Stimulated activated CD4-positive, alpha-beta T cell treated with anti-CD3 and anti-CD28 coated beads, Interleukin-1b, Interleukin-23, amount 100 ng/mL, for 4 hours (primary cell): ENCODE measurements at regions not wholly inside any gene's neighbourhood (a gene's known extent, or its start where the extent isn't known, plus 50 kb on each side); places are given as distances from the start of the nearest gene placed in this dataset.

Source experiments
- DNase-seq, 2 donors: peaks; one replicate each; pipeline ENCODE4 v3.0.0-alpha.2; 2020; ENCODE audit warnings: low read depth in 2 of 2

DNA sequence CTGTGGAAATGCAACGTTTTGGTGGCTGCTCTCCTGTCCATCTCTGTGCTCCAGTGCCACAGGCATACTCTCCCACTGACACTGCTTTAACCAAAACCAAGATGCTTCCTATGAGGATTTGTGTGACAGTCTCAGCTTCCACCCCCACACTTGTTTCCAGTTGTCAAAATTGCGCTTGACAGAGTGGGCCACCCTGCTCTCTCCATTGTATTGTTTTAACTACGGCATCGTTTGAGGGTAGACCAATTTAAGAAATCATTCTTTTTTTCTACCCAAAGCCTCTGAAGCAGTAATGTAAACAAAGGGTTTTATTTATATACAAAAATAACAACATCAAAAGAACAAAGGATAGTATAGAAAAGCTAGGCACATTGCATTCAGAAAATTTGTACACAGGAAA lies 178.0 kb downstream of the INHBA start:
- no peak for DNase-seq

DNA sequence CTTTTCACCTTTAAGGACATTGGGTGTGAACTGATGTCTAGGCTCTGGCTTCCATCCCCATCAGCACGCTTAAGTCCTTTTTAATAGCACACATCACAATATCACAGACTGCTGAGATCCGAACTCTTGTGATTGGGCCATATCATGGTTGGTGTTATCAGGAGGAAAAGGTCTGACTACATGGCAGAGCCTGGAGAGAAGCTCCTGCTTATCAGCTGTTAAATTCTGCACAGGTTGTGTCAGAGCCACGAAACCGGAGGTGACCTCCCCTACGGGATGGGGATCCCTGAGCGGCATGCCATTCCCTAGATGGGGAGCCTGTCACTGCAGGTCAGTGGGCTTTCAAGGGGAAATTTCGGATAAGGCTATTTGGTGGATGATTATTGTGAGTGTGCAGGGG lies 182.4 kb downstream of the INHBA start:
- DNase-seq = no peak

DNA sequence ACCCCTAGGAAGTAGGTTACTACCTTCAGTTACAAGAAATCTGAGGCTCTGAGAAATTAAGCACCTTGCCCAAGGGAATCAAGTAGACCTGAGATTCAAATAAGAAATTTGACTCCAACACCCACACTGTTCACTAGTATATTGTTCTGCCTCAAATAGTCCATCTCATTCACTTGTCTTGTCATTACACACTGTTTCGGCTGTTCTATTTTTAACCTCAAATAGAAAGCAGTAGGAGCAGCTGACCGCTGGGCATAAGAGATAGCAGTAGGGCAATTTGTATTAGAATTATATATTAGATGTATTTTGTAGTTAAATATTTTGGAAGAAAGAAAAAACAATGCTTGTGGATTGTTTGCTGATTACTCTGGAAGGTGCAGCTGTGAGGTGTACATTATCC lies 185.1 kb downstream of the INHBA start:
- DNase-seq = no peak

DNA sequence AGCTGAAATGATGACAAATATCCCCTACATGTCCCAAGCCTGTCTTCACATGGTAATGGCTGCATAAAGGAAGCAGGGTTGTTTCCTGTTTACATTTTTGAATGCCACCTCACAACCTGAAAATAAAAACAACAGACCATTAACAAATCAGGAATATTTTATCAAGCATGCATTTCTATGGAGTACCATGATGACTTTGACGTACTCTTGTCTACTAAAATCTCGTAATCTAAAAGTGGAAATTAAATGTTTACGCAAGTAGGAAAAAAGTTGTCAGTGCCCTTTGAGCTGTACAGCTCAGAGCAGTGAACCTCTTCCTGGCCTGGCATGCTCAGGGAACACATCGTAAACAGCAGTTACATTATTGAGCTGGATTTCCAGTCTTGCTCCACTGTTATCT lies 194.1 kb downstream of the INHBA start:
- no peak for DNase-seq

DNA sequence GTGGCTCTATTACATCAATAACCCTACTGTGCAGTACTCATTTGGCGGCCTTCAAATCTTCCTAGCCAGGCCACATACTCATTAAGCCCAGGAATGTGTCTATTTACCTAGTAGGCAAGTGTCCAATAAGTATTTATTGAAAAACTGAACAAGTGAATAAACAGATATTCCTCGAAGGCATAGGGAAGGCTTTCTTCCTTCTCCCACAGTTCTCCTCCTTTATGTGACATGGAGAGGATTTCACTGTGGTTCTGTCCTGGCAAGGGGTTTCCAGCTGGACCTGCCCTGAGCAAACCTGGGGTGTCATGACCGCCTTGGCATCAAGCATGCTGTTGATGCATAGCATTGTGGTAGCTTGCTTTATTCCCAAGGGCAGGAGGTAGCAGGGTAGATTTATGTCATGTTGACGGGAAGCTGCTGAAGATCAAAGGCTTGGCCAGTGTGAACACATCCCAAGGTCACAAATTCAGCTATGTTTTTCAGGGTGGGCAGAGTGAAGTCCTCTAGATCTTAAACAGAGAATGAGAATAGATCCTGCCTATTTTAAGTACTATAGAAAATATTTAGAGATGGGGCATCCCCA lies 195.1 kb downstream of the INHBA start:
- DNase-seq = no peak

DNA sequence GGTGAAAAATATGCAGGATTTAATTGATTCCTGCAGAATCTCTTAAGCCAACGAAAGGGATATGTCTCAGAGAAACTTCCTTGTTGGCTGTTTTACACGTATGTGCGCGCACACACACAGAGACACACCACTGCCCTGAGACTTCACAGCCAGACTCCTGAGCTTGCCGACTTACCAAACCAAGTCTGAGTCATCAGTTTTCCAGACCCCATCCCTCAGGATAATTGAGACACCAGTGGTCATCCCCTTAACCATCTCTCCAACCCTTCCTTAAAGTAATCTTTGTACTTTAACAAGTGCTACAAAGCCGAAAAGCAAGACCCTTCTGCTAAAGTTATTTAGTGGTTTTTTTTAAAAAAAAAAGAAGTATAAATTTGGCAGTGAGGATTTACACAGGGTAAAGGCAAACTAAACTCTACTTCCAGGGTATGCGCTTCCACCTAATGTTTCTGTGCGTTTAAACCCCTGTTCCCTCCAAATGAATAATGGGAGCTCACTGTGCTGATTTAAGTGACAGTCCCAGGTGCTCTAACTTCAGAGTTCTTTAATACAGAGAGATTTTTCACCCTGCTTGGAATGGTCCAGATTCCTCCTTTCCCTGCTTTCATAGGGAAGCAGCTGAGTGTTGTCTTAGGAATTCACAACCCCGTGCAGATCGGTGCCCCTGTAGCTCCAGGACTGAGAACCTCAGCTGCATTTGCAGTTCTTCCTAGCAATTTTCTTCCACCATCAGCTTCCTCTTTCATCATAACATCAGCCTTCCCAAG lies 198.5 kb downstream of the INHBA start:
- no peak for DNase-seq

DNA sequence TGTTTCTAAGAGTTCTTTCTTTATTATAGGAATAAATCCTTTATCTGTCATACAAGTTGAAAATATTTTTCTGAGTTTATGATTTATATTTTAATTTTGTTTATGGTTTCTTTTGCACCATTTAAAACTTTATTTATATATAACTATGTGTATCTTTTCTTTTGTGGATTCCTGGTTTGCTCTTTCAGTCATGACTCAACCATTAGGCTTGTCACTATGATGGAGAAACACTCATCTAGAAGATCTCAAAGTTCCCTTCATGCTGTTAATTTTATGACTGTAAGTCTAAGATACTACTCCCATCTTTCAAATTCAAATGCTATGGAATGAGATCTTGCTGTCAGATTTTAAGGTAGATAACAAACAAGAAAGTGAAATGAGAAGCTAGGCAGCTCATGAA lies 199.5 kb downstream of the INHBA start:
- no peak for DNase-seq

DNA sequence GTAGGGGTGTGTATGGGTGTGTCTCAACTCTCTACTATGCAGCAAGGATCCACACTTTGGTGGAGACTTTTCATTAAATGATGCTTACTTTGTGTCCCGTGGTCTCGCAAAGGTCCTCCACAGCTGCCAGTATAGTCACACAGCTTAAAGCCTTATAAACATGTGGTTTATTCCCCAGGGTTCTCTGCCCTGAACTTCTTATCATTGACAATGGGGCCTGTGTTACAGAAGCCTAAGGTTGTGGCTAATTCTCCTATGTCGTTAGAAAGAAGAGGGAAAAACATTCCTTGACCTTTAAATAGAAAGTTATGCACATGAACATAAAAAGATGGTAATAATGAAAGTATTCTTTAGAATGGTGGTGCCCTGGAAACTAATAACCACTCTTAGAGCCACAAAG lies 201.4 kb downstream of the INHBA start:
- no peak for DNase-seq

DNA sequence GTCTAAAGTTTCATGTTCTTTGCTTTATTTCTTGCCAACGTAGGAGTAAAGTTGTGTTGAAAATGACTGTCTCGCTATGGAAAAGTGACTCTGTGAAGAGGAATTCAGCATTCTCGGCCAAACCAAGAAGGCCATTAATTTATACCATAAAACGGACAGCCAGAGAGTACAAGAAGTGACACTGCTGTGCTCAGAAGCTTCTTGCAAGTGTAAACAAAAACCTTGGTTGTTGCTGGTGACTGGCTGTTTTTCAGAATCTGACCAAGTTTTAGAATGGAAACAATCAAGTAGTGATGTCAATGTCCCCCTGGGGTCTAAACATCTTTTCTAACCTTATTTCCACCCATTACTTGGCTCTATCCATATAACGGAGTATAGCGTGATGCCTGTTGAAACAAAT lies 201.9 kb downstream of the INHBA start:
- DNase-seq = no peak

DNA sequence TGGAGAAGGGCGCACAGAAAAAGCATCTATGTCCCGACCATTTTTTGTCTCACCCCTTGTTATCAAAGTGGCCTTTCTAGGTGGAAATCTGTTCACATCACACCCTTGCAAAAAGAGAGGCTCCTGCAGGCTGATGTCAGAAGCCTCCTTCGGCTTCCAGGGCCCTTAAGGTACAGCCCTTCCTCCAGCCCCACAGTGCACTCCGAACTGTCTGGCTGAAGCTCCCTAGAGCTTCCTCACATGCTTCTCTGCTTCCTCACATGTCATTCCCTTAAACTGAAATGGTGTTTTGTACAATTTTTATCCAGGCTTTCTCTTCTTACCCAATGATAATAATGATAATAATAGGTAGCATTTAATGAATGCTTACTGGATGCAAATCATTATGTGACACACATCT lies 210.3 kb downstream of the INHBA start:
- no peak for DNase-seq

DNA sequence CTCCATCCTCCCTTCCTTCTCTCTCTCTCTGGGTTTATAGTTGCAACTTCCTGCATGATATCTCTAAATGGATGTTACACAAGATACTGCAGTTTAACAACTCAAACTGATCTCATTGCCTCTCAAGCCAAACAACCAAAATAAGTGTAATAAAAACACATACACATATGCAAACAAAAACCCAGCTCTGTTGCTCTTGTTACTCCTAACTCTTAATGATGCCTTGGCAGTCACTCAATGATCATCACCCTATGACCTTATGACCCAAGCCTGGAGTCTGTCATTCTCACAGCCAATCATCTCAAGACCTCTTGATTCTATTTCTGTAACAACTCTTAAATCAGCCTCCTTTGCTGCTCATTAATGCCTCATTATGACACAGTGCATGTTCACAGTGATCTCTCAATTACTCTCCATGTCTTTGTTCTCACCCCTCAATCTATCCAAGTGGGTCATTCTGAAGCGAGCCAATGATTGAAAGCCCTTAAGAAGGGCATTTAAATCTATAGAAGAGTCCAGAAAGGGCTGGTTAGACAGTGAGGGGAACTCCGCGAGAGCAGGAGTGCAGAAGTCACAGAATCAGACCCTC lies 210.9 kb downstream of the INHBA start:
- DNase-seq = no peak

DNA sequence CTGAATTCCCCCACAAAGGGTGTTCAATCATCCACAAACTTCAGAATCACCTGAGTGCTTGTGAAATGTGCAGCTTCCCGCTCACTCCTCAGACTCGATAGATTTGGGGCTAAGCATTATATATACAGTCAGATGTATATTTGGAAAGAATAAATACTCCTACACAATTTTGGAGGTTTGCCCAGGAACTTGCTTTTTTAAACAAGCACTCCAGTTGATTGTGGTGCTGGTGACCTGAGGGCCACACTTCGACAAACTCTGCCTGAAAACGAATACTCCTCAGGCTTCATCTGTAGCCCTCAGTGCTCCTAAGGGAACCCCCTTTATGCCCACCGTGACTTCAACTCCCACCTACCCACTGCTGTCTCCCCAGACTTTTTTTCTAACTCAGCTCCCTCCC lies 211.6 kb downstream of the INHBA start:
- no peak for DNase-seq

DNA sequence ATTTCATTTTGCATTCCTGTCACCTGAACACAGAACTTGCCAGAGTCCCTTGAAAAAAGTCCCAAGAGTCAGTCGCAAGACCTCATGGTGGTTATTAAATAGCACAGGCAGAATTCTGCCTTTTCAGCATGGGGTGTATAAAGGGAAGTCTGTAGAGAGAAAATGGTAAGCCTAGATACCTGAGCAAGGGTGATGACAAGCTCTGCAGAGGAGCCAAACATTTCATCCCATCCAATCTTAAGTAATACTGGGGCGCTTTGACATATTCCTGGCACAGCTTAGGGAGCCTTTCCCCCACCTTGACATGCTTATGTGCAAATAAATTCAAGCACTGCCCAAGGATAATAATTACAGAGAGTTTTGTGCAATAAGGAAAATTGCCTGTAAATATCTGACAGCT lies 213.0 kb downstream of the INHBA start:
- DNase-seq = no peak

DNA sequence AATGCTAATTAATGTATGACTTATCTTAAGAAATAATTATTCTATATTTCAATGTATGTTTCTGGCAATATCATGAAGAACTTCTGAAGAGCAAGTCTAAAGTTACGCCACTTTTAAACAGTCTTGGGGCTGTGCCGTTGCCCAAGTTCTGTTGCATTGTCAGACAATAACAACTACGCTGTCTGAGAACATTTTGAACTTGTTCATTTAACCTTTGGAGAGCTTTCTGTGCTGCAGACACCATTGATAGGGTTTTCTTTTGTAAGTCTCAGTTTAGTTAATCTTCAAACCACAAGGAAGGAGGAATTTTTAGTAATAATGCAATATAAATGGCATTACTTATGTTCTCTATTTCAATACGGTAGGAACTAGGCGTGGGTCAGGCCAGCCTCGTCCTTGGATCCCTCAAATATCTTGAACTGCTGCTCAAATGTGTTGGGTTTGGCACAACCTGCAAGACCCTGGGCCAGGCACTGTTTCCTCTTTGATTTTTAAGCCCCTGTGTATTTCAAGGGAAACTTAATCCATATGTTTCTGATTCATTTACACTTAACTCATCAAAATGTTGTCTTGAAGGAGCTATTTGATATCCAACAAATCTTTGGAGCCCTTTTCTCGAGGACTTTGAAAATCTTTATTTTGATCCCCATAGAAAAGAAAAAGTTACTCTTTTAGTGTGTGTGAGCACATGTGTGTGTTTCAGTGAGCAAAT lies 215.5 kb downstream of the INHBA start:
- no peak for DNase-seq

DNA sequence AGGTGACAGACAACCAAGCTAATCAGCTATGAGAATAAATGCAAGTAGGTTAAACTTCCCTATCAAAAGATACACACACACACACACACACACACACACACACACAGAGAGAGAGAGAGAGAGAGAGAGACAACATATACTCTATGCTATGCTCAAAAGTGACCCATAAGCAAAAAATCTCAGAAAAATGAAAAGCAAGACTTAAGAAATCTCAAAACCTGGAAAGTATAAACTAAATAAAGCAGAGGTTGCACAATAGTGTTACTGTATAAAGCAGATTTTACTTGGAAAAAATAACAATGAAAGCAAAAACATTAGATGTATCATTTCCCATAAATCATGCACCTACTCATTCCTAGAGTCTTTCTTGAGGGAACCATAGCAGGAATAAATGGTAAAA lies 221.5 kb downstream of the INHBA start:
- no peak for DNase-seq

DNA sequence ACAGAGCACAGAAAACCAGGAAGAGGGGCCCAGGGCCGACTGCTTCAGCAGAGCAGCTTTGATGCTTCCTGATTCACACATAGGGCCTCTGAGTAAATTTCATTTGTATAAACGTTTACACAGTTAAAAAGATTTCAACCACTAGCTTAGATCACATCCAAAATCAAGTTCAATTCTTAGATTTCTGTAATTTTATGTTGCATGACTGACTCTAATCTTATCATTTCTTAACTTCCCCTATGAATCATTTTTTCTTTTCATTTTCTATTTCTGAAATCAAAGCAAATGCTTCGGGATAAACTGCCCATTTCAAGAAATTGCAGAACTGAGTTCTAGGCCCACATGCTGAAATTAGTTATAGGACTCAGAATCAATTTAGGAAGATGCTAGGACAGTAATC lies 224.7 kb downstream of the INHBA start:
- DNase-seq = no peak

DNA sequence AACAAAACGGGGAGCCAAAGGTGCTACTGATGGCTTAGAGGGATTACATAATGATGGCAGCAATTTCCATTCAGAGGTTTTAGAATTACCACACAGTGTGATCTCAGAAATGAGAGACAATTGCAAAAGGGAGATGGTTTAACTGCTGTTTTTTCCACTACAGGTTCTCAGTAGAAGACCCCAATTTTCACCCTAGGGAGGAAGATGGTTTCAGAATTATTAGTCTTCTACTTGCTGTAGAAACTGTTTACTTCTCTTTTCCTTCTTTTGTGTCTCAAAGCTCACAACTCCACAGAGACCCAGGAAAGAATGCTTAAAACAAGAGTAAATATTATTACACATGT lies 226.5 kb downstream of the INHBA start:
- no peak for DNase-seq

DNA sequence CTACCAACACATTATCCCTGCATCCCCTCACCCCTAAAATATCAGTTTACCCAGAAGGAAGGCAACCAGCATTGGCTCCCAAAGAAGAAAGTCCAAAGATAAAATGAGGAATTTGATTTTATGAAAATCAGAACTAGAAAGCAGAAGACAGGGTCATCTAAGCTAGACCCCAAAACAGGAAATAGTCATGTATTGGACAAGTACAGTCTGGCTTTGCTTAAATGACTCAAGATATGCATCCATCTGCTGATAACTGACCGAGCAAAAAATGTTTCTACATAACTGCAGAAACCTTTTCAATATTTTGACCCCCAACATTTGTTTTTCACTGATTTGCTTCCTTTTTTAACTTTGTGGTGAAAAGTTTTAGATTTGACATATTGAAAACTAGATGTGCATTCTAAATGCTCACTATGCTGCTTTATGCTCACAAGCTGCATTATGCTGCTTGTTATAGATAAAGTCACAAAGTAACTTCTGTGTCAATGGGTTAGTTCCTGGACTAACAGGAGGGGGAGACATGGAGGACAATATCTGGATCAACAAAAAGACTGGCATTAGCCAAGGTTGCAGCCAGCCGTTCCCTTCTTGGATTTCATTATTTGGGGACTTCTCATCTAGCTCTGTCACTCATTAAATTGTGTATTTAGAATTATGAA lies 227.0 kb downstream of the INHBA start:
- DNase-seq = no peak

DNA sequence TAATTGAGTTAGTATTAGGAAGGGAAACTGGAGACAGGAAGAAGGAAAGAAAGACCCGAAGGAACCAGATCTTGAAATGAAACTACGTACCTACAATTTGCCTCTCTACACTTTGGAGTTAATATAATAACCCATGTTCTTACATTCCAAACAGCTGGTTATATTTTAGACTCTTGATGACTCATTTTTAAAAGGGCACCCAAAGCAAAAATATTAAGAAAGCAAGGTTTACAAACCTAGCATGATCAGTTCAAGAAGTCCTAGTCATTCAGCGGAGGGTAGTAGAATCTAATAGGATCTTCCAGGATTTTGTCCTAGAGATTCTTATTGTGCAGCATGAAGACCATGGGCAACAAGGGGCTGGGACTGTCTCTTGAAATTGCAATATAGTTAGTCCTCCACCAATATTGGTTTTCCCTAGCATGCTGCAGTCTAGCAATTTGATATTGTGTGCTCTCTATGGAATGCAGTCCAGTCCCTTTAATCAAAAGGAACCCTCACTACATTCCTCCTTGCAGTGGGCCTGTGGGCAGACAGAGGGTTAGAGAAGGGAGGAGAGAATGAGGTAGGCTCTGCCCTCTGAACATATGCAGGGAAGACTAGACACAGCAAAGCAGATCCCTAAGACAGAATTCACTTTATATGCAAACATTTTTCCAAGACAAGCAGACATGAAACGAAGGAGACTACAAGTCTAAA lies 230.3 kb downstream of the INHBA start:
- DNase-seq = no peak

DNA sequence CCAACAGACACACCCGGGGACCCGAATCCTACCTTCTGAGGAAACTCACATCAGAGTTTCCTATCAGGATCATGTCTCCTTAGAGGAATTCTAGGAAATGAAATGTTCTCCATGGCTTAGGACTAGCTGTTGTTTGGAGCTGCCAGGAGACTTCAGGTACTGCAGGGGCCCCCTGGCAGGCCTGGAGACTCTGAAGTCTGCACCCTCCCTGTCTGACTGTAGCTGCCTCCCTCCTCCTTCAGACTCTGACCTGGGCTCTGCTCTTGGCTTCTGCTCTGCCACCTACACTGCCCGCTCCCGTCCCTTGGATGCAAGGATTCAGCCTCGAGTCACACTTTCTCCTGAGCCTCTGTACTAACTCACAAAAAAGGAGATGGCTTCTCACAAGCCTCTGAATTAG lies 232.8 kb downstream of the INHBA start:
- no peak for DNase-seq

DNA sequence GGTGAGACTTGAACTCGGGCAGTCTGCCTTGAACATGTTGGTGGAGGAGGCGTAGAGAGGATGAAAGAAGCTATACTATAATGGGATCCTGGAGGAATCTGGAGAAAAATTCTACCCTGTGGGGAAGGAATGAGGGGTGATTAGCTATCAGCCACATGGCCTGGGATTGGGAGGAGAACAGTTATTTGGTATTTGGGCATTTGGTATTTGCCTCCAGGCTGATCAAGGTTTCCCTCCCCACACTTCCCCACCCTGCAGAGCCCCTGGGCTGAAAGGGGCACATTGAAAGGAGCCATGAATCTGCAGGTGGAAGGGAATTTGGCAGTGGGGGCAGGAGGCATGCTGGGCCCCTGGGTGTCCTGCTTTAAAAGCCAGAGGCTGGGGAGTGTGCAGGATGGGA lies 235.3 kb downstream of the INHBA start:
- no peak for DNase-seq
